AG04450 (cell line): ENCODE measurements at regions not wholly inside any gene's neighbourhood (a gene's known extent, or its start where the extent isn't known, plus 50 kb on each side); places are given as distances from the start of the nearest gene placed in this dataset.

Source experiments
- CTCF ChIA-PET: fragments of 300-600, 350-600 bp; formaldehyde crosslinking; extraction: SDS; loops from one replicate; lab custom pipeline; 2022; ENCODE audit warnings: antibody characterized with exemption, inconsistent platforms; lab: Charles Lee
- POLR2A ChIA-PET: fragments of 350-600 bp; formaldehyde crosslinking; extraction: SDS; loops from one replicate; lab custom pipeline; 2021; ENCODE audit warnings: antibody characterized with exemption, inconsistent platforms; lab: Yijun Ruan, JAX
- DNase-seq: peaks from one replicate; pipeline ENCODE4 v3.0.0-alpha.2; 2011; ENCODE audit warnings: low read depth, low spot score
- H3K27ac ChIP-seq: one replicate; pipeline ENCODE4 v1.5.1; 2012; ENCODE audit warnings: low read depth, low read length, control low read depth
- H3K27me3 ChIP-seq: one replicate; pipeline ENCODE4 v1.6.0; 2012; ENCODE audit warnings: low read length; ENCODE audit not compliant: control insufficient read depth, insufficient read depth
- H3K4me3 ChIP-seq: 2 replicates; pipeline ENCODE4 v1.5.1; 2011; ENCODE audit warnings: mild to moderate bottlenecking, low read depth, low read length, control low read depth
- H3K9me3 ChIP-seq: 2 replicates; pipeline ENCODE4 v1.5.1; 2012; ENCODE audit warnings: low read length; ENCODE audit not compliant: control insufficient read depth, insufficient read depth
- CTCF ChIP-seq: IDR thresholded peaks from 2 replicates; pipeline ENCODE4 v1.5.1; 2011; ENCODE audit warnings: low read depth, low read length, control low read depth, inconsistent platforms

- no peak overlapping the region for H3K27ac ChIP-seq
- ChIA-PET CTCF (no interaction called here), POLR2A (no interaction called here)
- DNase-seq = no peak
- no peak for TF ChIP-seq CTCF
- no peak overlapping the region for H3K4me3 ChIP-seq
- no peaks in the 10 kb centered on the region for H3K27me3 ChIP-seq
- peaks cover 20% of the 10 kb centered on the region for H3K9me3 ChIP-seq
Measured at GRCh38 chr4:59240011-59240410, 1960.1 kb upstream of the ADGRL3 start.

GRCh38 chr4:59243038-59243437 lies 1957.1 kb upstream of the ADGRL3 start:
- DNase-seq = no peak
- ChIA-PET CTCF (no interaction called here), POLR2A (no interaction called here)
- H3K27ac ChIP-seq = no peak overlapping the region
- H3K9me3 ChIP-seq = peaks cover 13% of the 10 kb centered on the region
- H3K27me3 ChIP-seq = no peaks in the 10 kb centered on the region
- no peak for TF ChIP-seq CTCF
- no peak overlapping the region for H3K4me3 ChIP-seq

- no peaks in the 10 kb centered on the region for H3K27me3 ChIP-seq
- POLR2A ChIA-PET = no interaction called here
- H3K27ac ChIP-seq = no peak overlapping the region
- CTCF ChIA-PET = no interaction called here
- H3K9me3 ChIP-seq = peaks cover 6% of the 10 kb centered on the region; the same call in 1 of the 2 replicates
- no peak for TF ChIP-seq CTCF
- DNase-seq = no peak
- H3K4me3 ChIP-seq = no peak overlapping the region
Measured at GRCh38 chr4:59247032-59247431, 1953.1 kb upstream of the ADGRL3 start.

GRCh38 chr4:59248313-59248712 lies 1951.8 kb upstream of the ADGRL3 start:
- 0 out of 2 replicates have a peak, but pooled peaks cover 3% of the 10 kb centered on the region for H3K9me3 ChIP-seq
- TF ChIP-seq CTCF = no peak
- no peak overlapping the region for H3K4me3 ChIP-seq
- CTCF ChIA-PET = no interaction called here
- H3K27ac ChIP-seq = no peak overlapping the region
- POLR2A ChIA-PET = no interaction called here
- H3K27me3 ChIP-seq = no peaks in the 10 kb centered on the region
- no peak for DNase-seq

GRCh38 chr4:59249110-59249509 lies 1951.0 kb upstream of the ADGRL3 start:
- POLR2A ChIA-PET = no interaction called here
- Histone ChIP-seq H3K27me3 (no peaks in the 10 kb centered on the region), H3K9me3 (0 out of 2 replicates have a peak, but pooled peaks cover 3% of the 10 kb centered on the region), H3K27ac (no peak overlapping the region), H3K4me3 (no peak overlapping the region)
- CTCF ChIA-PET = no interaction called here
- TF ChIP-seq CTCF = no peak
- DNase-seq = no peak
